Small intestine (tissue), 7 donors: ENCODE measurements at regions not wholly inside any gene's neighbourhood (a gene's known extent, or its start where the extent isn't known, plus 50 kb on each side); places are given as distances from the start of the nearest gene placed in this dataset.
"Not testable (repeated sequence)": the region's sequence is repeated elsewhere in the genome, so short reads cannot be mapped to it uniquely, and the experiment has no call there.

Source experiments
- DNase-seq, 2 donors: peaks; one replicate each; pipeline versions ENCODE4 v3.0.0 to v3.0.0-alpha.2; 2013
- FAIRE-seq: peaks from 2 replicates; lab custom pipeline; 2012; peaks lifted over from hg19 to GRCh38; lab: Jason Lieb, UNC
- H3K27ac ChIP-seq, 3 donors: one replicate each; pipeline ENCODE4 v1.5.1; 2013; ENCODE audit warnings: low read length in 2 of 3, mild to moderate bottlenecking in 2 of 3, control low read depth in 1 of 3, inconsistent platforms in 1 of 3, low read depth in 1 of 3, moderate library complexity in 1 of 3
- H3K27me3 ChIP-seq, 3 donors: one replicate each; pipeline ENCODE4 v1.6.1; 2013; ENCODE audit warnings: low read length in 3 of 3, inconsistent platforms in 1 of 3; ENCODE audit not compliant: control insufficient read depth in 3 of 3, insufficient read depth in 3 of 3
- H3K36me3 ChIP-seq, 3 donors: one replicate each; pipeline ENCODE4 v1.6.1; 2013; ENCODE audit warnings: low read length in 3 of 3, inconsistent platforms in 1 of 3, low read depth in 1 of 3, mild to moderate bottlenecking in 1 of 3, moderate library complexity in 1 of 3; ENCODE audit not compliant: control insufficient read depth in 3 of 3, insufficient read depth in 2 of 3
- H3K4me1 ChIP-seq, 3 donors: one replicate each; pipeline ENCODE4 v1.6.1; 2013; ENCODE audit warnings: low read length in 2 of 3, inconsistent platforms in 1 of 3, low read depth in 1 of 3, mild to moderate bottlenecking in 1 of 3, moderate library complexity in 1 of 3; ENCODE audit not compliant: control insufficient read depth in 3 of 3, insufficient read depth in 2 of 3
- H3K4me3 ChIP-seq, 3 donors: one replicate each; pipeline ENCODE4 v1.5.1; 2013; ENCODE audit warnings: low read length in 3 of 3, control low read depth in 1 of 3, inconsistent platforms in 1 of 3, low read depth in 1 of 3, mild to moderate bottlenecking in 1 of 3, moderate library complexity in 1 of 3
- H3K9me3 ChIP-seq, 2 donors: one replicate each; pipeline ENCODE4 v1.6.1; 2013; ENCODE audit warnings: low read depth in 1 of 2, low read length in 1 of 2; ENCODE audit not compliant: control insufficient read depth in 2 of 2, insufficient read depth in 1 of 2
- WGBS, 3 donors: extraction: QIAGEN DNeasy Blood & Tissue Kit; methylation state at CpG; one replicate each; pipeline ENCODE4 v1.1.7; 2013; 5-methylcytosine and 5-hydroxymethylcytosine counted together
- donor health status: healthy with polysubstance abuse.
- donor health status: control.
- donor health status: control.
- donor health status: Bipolar disorder and iron deficiency.
- donor health status: healthy.

- Histone ChIP-seq H3K36me3 (no peaks in the 10 kb centered on the region), H3K4me3 (no peak overlapping the region), H3K27ac (no peak overlapping the region), H3K27me3 (no peaks in the 10 kb centered on the region), H3K4me1 (peaks cover 0 to 6% (median 3%) of the 10 kb centered on the region in 3 donors), H3K9me3 (peaks cover 0 to 11% of the 10 kb centered on the region in 2 donors)
- 70 to 82% (median 82%) methylated on average over 4 of the region's 4 CpGs for WGBS, 3 donors
- FAIRE-seq (no peak), DNase-seq (no peak)
Measured at GRCh38 chr3:80978216-80978969, 783.1 kb downstream of the GBE1 start.

- no peaks in the 10 kb centered on the region for H3K27me3 ChIP-seq
- no peak for DNase-seq
- H3K27ac ChIP-seq, result no peak overlapping the region
- H3K4me1 ChIP-seq, result no peaks in the 10 kb centered on the region
- WGBS, 3 donors, result 69 to 84% (median 70%) methylated on average over 1 of the region's 1 CpG
- no peak overlapping the region for H3K4me3 ChIP-seq
- peaks cover 0 to 5% of the 10 kb centered on the region in 2 donors for H3K9me3 ChIP-seq
- FAIRE-seq, result peak; percentile 23
- H3K36me3 ChIP-seq, result no peaks in the 10 kb centered on the region
Measured at GRCh38 chr3:80970292-80970691, 791.2 kb downstream of the GBE1 start.

GRCh38 chr3:80929576-80929975 lies 831.9 kb downstream of the GBE1 start:
- no peak for FAIRE-seq
- 94 to 96% (median 95%) methylated on average over 1 of the region's 1 CpG for WGBS, 3 donors

GRCh38 chr3:80914854-80915253 lies 846.6 kb downstream of the GBE1 start:
- Histone ChIP-seq H3K27ac (no peak overlapping the region), H3K9me3 (no peaks in the 10 kb centered on the region), H3K27me3 (no peaks in the 10 kb centered on the region), H3K36me3 (no peaks in the 10 kb centered on the region), H3K4me1 (no peaks in the 10 kb centered on the region), H3K4me3 (no peak overlapping the region)
- 68 to 77% (median 68%) methylated on average over 4 of the region's 4 CpGs for WGBS, 3 donors
- FAIRE-seq (no peak), DNase-seq (no peak)

More at GRCh38 chr3:80929576-80929975, 831.9 kb downstream of the GBE1 start:
- Histone ChIP-seq H3K9me3 (peaks cover 0 to 9% of the 10 kb centered on the region in 2 donors), H3K4me1 (no peaks in the 10 kb centered on the region), H3K27ac (no peak overlapping the region), H3K36me3 (no peaks in the 10 kb centered on the region), H3K4me3 (no peak overlapping the region), H3K27me3 (no peaks in the 10 kb centered on the region)
- no peak for DNase-seq

- Histone ChIP-seq H3K4me1 (no peaks in the 10 kb centered on the region), H3K27me3 (no peaks in the 10 kb centered on the region), H3K27ac (no peak overlapping the region), H3K9me3 (no peaks in the 10 kb centered on the region), H3K36me3 (no peaks in the 10 kb centered on the region), H3K4me3 (no peak overlapping the region)
- FAIRE-seq (no peak), DNase-seq (no peak)
Measured at GRCh38 chr3:80898211-80898610, 863.2 kb downstream of the GBE1 start.

- FAIRE-seq, H3K4me3 ChIP-seq, H3K9me3 ChIP-seq, H3K27me3 ChIP-seq, H3K27ac ChIP-seq, DNase-seq, H3K4me1 ChIP-seq, H3K36me3 ChIP-seq: not testable (repeated sequence)
- WGBS, 3 donors, result 58 to 78% (median 66%) methylated on average over 4 to 12 of the region's 12 CpGs
Measured at GRCh38 chr3:80897005-80897404, 864.4 kb downstream of the GBE1 start.

GRCh38 chr3:80890571-80890970 lies 870.9 kb downstream of the GBE1 start:
- Histone ChIP-seq H3K27me3 (no peaks in the 10 kb centered on the region), H3K27ac (no peak overlapping the region), H3K36me3 (no peaks in the 10 kb centered on the region), H3K4me1 (no peaks in the 10 kb centered on the region), H3K9me3 (no peaks in the 10 kb centered on the region), H3K4me3 (no peak overlapping the region)
- no peak for FAIRE-seq
- WGBS, 3 donors, result 71 to 85% (median 80%) methylated on average over 2 of the region's 2 CpGs
- DNase-seq, result no peak

- FAIRE-seq, result no peak
- Histone ChIP-seq H3K27me3 (no peaks in the 10 kb centered on the region), H3K36me3 (no peaks in the 10 kb centered on the region), H3K4me1 (no peaks in the 10 kb centered on the region), H3K4me3 (no peak overlapping the region), H3K27ac (no peak overlapping the region), H3K9me3 (no peaks in the 10 kb centered on the region)
- DNase-seq, result no peak
- WGBS, 3 donors, result 78 to 94% (median 85%) methylated on average over 3 of the region's 3 CpGs
Measured at GRCh38 chr3:80889535-80889934, 871.9 kb downstream of the GBE1 start.
